ENCODE measurements at regions not wholly inside any gene's neighbourhood (a gene's known extent, or its start where the extent isn't known, plus 50 kb on each side); places are given as distances from the start of the nearest gene placed in this dataset.

DNA sequence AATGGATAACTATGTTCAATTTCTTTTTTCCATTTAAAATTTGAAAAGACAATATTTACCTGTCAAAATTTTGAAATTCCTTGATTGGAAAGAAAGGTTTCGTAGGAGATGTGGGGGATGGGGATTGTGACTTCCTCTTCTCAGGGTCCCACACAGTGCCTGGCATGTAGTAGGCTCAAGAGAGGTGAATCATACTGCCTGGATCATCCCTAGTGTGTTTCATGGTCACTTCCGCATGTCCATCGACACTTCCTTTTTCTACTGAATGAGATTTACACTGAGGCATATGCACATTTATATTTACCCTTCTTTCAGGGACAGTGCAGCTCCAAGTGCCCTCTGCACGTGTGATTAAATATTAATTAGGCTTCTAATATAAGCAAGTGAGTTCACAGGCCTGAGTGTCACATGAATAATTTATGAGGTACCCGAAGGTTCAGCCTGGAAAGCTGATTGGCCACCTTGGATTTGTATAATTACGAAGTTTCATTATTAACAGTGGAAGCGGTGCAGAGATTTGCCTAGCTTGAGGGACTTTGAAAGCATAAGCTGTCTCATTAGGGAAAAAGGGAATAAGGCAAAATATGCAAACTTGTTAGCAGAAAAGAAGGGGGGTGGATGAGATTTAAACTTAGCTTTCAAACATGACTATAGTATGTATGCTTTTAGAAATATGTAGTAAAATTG is 177.5 kb upstream of the MMS22L start:
- CTCF ChIA-PET, result interaction anchor here (1.2 kb wide), 1 partner anchor 38 kb away, joined by 3 read pairs; no protein-coding TSS in a partner anchor
- Histone ChIP-seq H3K27me3 (ENCODE audit: control insufficient read depth, insufficient read depth, low read length) (no peaks in the 10 kb centered on the region), H3K4me3 (ENCODE audit: low read depth, low read length) (no peak overlapping the region), H3K36me3 (ENCODE audit: control insufficient read depth, insufficient read depth, low read length) (no peaks in the 10 kb centered on the region)
- DNase-seq (ENCODE audit: low read depth), result no peak
- POLR2A ChIA-PET, result no interaction called here
- TF ChIP-seq, protein P1, sequence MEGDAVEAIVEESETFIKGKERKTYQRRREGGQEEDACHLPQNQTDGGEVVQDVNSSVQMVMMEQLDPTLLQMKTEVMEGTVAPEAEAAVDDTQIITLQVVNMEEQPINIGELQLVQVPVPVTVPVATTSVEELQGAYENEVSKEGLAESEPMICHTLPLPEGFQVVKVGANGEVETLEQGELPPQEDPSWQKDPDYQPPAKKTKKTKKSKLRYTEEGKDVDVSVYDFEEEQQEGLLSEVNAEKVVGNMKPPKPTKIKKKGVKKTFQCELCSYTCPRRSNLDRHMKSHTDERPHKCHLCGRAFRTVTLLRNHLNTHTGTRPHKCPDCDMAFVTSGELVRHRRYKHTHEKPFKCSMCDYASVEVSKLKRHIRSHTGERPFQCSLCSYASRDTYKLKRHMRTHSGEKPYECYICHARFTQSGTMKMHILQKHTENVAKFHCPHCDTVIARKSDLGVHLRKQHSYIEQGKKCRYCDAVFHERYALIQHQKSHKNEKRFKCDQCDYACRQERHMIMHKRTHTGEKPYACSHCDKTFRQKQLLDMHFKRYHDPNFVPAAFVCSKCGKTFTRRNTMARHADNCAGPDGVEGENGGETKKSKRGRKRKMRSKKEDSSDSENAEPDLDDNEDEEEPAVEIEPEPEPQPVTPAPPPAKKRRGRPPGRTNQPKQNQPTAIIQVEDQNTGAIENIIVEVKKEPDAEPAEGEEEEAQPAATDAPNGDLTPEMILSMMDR (IDR thresholded peaks at IDR 0.05; ENCODE audit: insufficient read depth, low read depth, low read length), result no peak

DNA sequence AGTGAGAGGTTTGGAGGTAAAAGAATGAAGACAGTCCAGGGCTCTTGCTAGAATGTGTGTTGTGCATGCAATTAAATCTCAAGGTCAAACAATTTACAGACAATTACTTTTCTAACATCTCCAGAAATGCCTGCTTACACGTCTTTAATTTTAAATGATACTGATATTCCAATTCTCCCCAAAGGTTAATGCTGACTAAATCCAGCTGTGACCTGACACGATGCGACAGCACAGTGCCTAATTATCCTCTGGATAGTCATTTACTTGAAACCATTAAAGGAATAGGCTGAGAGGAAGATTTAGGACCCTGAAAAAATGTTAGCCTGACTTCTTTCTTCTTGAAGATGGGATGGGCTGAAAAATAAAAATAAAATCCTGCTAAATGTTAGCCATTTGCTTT is 178.2 kb upstream of the MMS22L start:
- Histone ChIP-seq H3K27me3 (ENCODE audit: control insufficient read depth, insufficient read depth, low read length) (no peaks in the 10 kb centered on the region), H3K4me3 (ENCODE audit: low read depth, low read length) (no peak overlapping the region), H3K36me3 (ENCODE audit: control insufficient read depth, insufficient read depth, low read length) (no peaks in the 10 kb centered on the region)
- ChIA-PET POLR2A (no interaction called here), CTCF (no interaction called here)
- no peak for DNase-seq (ENCODE audit: low read depth)
- TF ChIP-seq, protein P1 (IDR thresholded peaks at IDR 0.05; ENCODE audit: insufficient read depth, low read depth, low read length), result no peak

- Histone ChIP-seq H3K4me3 (ENCODE audit: low read depth, low read length) (no peak overlapping the region), H3K36me3 (ENCODE audit: control insufficient read depth, insufficient read depth, low read length) (no peaks in the 10 kb centered on the region), H3K27me3 (ENCODE audit: control insufficient read depth, insufficient read depth, low read length) (no peaks in the 10 kb centered on the region)
- ChIA-PET CTCF (no interaction called here), POLR2A (no interaction called here)
- TF ChIP-seq, protein P1 (IDR thresholded peaks at IDR 0.05; ENCODE audit: insufficient read depth, low read depth, low read length), result no peak
- DNase-seq (ENCODE audit: low read depth), result no peak
Measured at GRCh38 chr6:97462031-97462430, 179.0 kb upstream of the MMS22L start.

GRCh38 chr6:97462938-97463598 is 180.1 kb upstream of the MMS22L start:
- Histone ChIP-seq H3K27me3 (ENCODE audit: control insufficient read depth, insufficient read depth, low read length) (no peaks in the 10 kb centered on the region), H3K36me3 (ENCODE audit: control insufficient read depth, insufficient read depth, low read length) (no peaks in the 10 kb centered on the region), H3K4me3 (ENCODE audit: low read depth, low read length) (no peak overlapping the region)
- POLR2A ChIA-PET, result no interaction called here
- no peak for DNase-seq (ENCODE audit: low read depth)
- TF ChIP-seq, protein P1 (IDR thresholded peaks at IDR 0.05; ENCODE audit: insufficient read depth, low read depth, low read length), result no peak
- CTCF ChIA-PET, result no interaction called here

DNA sequence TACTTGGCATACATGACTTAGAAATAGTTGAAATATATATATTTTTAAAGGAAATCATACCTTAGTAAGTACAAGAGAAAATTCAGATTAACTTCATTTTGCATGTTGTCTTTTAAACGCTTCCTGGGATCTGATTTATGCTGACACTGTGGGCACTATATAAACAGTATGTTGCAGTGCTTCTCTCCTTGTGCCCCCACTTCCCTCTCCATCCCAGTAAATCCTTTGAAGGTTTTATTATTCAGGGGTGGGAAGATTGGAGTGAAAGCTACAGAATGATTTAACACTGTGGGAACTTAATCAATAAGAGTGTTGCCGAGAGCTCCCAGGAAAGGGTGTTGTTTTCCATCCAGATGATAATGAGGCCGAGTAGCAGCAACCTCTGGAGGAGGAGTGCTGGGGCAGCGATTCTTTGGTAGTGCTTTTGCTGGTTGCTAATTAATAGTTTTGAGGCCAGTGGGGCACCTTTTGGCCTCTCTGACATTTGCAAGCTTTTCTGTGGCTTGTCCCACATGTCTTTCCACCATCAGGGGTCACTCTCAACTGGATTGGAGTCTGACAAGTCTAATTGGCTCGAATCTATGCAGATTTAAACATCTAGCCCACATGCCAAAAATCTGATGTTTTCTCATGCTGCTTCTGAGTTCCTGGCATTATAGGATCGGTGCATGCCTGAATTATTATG is 183.0 kb upstream of the MMS22L start:
- Histone ChIP-seq H3K36me3 (ENCODE audit: control insufficient read depth, insufficient read depth, low read length) (no peaks in the 10 kb centered on the region), H3K4me3 (ENCODE audit: low read depth, low read length) (no peak overlapping the region), H3K27me3 (ENCODE audit: control insufficient read depth, insufficient read depth, low read length) (no peaks in the 10 kb centered on the region)
- TF ChIP-seq, protein P1 (IDR thresholded peaks at IDR 0.05; ENCODE audit: insufficient read depth, low read depth, low read length), result no peak
- no peak for DNase-seq (ENCODE audit: low read depth)
- CTCF ChIA-PET, result no interaction called here
- POLR2A ChIA-PET, result no interaction called here

Data from BJ (cell line).